Thyroid gland (tissue), 4 donors: ENCODE measurements at regions not wholly inside any gene's neighbourhood (a gene's known extent, or its start where the extent isn't known, plus 50 kb on each side); places are given as distances from the start of the nearest gene placed in this dataset.

Source experiments
- POLR2A ChIP-seq, 2 donors: fragments of 450-650 bp; IDR thresholded peaks; one replicate each; pipeline ENCODE4 v1.6.1; 2017; ENCODE audit warnings: antibody characterized with exemption in 2 of 2, mild to moderate bottlenecking in 2 of 2, moderate library complexity in 1 of 2
- TF ChIP-seq, protein P1 (sequence below), 6 experiments: fragments of 200-600 bp in 3 of 6; fragments of 450-650 bp in 3 of 6; sonication (generic) in 3 of 6; IDR thresholded peaks; one replicate each; pipeline ENCODE4 v1.5.1; 2016 to 2019; ENCODE audit warnings: antibody characterized with exemption in 6 of 6, mild to moderate bottlenecking in 2 of 6, inconsistent platforms in 1 of 6, moderate library complexity in 1 of 6

DNA sequence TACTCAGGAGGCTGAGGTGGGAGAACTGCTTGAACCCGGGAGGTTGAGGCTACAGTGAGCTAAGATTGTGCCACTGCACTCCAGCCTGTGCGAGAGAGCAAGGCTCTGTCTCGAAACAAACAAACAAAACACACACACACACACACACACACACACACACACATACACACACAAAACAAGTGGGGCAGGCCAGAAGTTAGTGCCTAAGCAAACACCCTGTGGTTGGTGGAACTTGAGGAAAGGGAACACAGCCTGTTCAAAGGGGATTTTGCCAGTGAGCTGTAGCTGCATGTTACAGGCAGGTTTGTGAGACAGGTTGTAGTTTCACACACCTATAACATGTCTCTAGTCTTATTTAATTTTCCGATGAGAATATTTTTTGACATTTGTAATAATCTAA is 175.3 kb upstream of the CLEC14A start:
- TF ChIP-seq, protein P1, sequence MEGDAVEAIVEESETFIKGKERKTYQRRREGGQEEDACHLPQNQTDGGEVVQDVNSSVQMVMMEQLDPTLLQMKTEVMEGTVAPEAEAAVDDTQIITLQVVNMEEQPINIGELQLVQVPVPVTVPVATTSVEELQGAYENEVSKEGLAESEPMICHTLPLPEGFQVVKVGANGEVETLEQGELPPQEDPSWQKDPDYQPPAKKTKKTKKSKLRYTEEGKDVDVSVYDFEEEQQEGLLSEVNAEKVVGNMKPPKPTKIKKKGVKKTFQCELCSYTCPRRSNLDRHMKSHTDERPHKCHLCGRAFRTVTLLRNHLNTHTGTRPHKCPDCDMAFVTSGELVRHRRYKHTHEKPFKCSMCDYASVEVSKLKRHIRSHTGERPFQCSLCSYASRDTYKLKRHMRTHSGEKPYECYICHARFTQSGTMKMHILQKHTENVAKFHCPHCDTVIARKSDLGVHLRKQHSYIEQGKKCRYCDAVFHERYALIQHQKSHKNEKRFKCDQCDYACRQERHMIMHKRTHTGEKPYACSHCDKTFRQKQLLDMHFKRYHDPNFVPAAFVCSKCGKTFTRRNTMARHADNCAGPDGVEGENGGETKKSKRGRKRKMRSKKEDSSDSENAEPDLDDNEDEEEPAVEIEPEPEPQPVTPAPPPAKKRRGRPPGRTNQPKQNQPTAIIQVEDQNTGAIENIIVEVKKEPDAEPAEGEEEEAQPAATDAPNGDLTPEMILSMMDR (IDR thresholded peaks at IDR 0.05) = no peak
- TF ChIP-seq POLR2A (IDR thresholded peaks at IDR 0.05) = no peak
